Heart left ventricle (tissue), 13 donors: ENCODE measurements at regions not wholly inside any gene's neighbourhood (a gene's known extent, or its start where the extent isn't known, plus 50 kb on each side); places are given as distances from the start of the nearest gene placed in this dataset.

Source experiments
- CTCF ChIP-seq, 12 donors: fragments of 200-600 bp; sonication (generic) in 4 of 12; IDR thresholded peaks; one replicate each; pipeline versions ENCODE4 v1.5.0 to v1.8.0; 2018 to 2022; ENCODE audit warnings: antibody characterized with exemption in 12 of 12, mild to moderate bottlenecking in 5 of 12
- POLR2A ChIP-seq, 2 donors: fragments of 450-650 bp; IDR thresholded peaks; one replicate each; pipeline ENCODE4 v1.6.1; 2017; ENCODE audit warnings: antibody characterized with exemption in 2 of 2, mild to moderate bottlenecking in 2 of 2, moderate library complexity in 2 of 2
- donor health status: ischemic (EF 13 %, LVEDD 7.1; RV severe dilation, severe dysfunction).
- donor health status: DM: no; HTN: yes; CAD: no.
- donor health status: DM: no; HTN: no; CAD: no.
- donor health status: ischemic (EF 25% LVEDD 6.9; RV normal size, moderate dysfunction).
- donor health status: ischemic (EF 25% LVEDD 5.7; RV mildly dilated, moderate dysfunction).
- donor health status: ischemic (EF 35%, LVEDD 5.7; RV mildly dilated, moderate dysfunction).
- donor health status: nonischemic (EF 11% LVEDD 7.7; RV severe dilation, severe dysfunction).
- donor health status: DM: yes; HTN: yes; CAD: no.
- donor health status: PGD.
- donor health status: ischemic (EF 29% LVEDD 5.4; RV normal size, mild dysfunction).
- donor health status: nonischemic (EF 23%, LVEDD 6.1; RV moderate dilation, normal function).

GRCh38 chr13:66222926-66223325, 1007.2 kb downstream of the PCDH9 start:
- TF ChIP-seq POLR2A (IDR thresholded peaks at IDR 0.05) (no peak), CTCF (IDR thresholded peaks at IDR 0.05) (no peak)
